Neuronal stem cell (in vitro differentiated cells): ENCODE measurements at regions not wholly inside any gene's neighbourhood (a gene's known extent, or its start where the extent isn't known, plus 50 kb on each side); places are given as distances from the start of the nearest gene placed in this dataset.

Experiments
- DNase-seq: peaks from one replicate; pipeline ENCODE4 v3.0.0-alpha.2; 2013; ENCODE audit warnings: low spot score
- H2AFZ ChIP-seq: one replicate; pipeline ENCODE4 v1.6.1; 2013; ENCODE audit warnings: mild to moderate bottlenecking, low read length, inconsistent platforms
- H2AK5ac ChIP-seq: 2 replicates; pipeline ENCODE4 v1.6.1; 2013; ENCODE audit warnings: low read depth, mild to moderate bottlenecking, inconsistent platforms, low read length, moderate library complexity, mixed read lengths
- H2BK120ac ChIP-seq: 2 replicates; pipeline ENCODE4 v1.6.1; 2013; ENCODE audit warnings: low read depth, mild to moderate bottlenecking, inconsistent platforms, low read length, moderate library complexity, mixed read lengths
- H2BK12ac ChIP-seq: one replicate; pipeline ENCODE4 v1.6.1; 2013; ENCODE audit warnings: low read length, inconsistent platforms
- H2BK15ac ChIP-seq: 2 replicates; pipeline ENCODE4 v1.6.1; 2013; ENCODE audit warnings: mild to moderate bottlenecking, low read length, inconsistent platforms, mixed read lengths
- H2BK5ac ChIP-seq: one replicate; pipeline ENCODE4 v1.6.1; 2013; ENCODE audit warnings: inconsistent platforms, mild to moderate bottlenecking, low read length, moderate library complexity
- H3K14ac ChIP-seq: one replicate; pipeline ENCODE4 v1.6.1; 2013; ENCODE audit warnings: low read length, inconsistent platforms
- H3K18ac ChIP-seq: 2 replicates; pipeline ENCODE4 v1.6.1; 2013; ENCODE audit warnings: low read length, inconsistent platforms
- H3K23ac ChIP-seq: 2 replicates; pipeline ENCODE4 v1.6.1; 2013; ENCODE audit warnings: low read depth, mild to moderate bottlenecking, mixed read lengths, low read length, inconsistent platforms; ENCODE audit not compliant: poor library complexity
- H3K27ac ChIP-seq: replicated peaks from 3 replicates; pipeline ENCODE4 v1.5.1; 2013; ENCODE audit warnings: low read length, inconsistent platforms
- H3K27me3 ChIP-seq, 3 experiments: 2 replicates each; pipeline ENCODE4 v1.6.1; 2013; ENCODE audit warnings: low read length in 3 of 3, mild to moderate bottlenecking in 2 of 3, inconsistent platforms in 1 of 3, low read depth in 1 of 3, mixed read lengths in 1 of 3, moderate library complexity in 1 of 3; ENCODE audit not compliant: control insufficient read depth in 3 of 3, insufficient read depth in 3 of 3
- H3K36me3 ChIP-seq, 2 donors: replicated peaks in 1 of 2; 2 replicates each; pipeline ENCODE4 v1.6.1; 2013; ENCODE audit warnings: low read length in 2 of 2; ENCODE audit not compliant: control insufficient read depth in 2 of 2, insufficient read depth in 2 of 2
- H3K4ac ChIP-seq: 2 replicates; pipeline ENCODE4 v1.6.1; 2013; ENCODE audit warnings: inconsistent platforms, mild to moderate bottlenecking, low read length, moderate library complexity
- H3K4me1 ChIP-seq, 2 donors: 1 replicate in 1 of 2; 2 replicates in 1 of 2; pipeline ENCODE4 v1.6.1; 2013; ENCODE audit warnings: low read length in 2 of 2, low read depth in 1 of 2; ENCODE audit not compliant: control insufficient read depth in 2 of 2, insufficient read depth in 1 of 2
- H3K4me2 ChIP-seq: one replicate; pipeline ENCODE4 v1.6.1; 2013; ENCODE audit warnings: mild to moderate bottlenecking, low read length, inconsistent platforms; ENCODE audit not compliant: insufficient read depth, poor library complexity, severe bottlenecking
- H3K4me3 ChIP-seq, 2 donors: 2 replicates each; pipeline ENCODE4 v1.5.1; 2013; ENCODE audit warnings: low read length in 2 of 2, mild to moderate bottlenecking in 2 of 2, inconsistent platforms in 1 of 2, moderate library complexity in 1 of 2
- H3K79me1 ChIP-seq: one replicate; pipeline ENCODE4 v1.6.1; 2013; ENCODE audit warnings: low read depth, mild to moderate bottlenecking, inconsistent platforms, low read length, moderate library complexity
- H3K9ac ChIP-seq: one replicate; pipeline ENCODE4 v1.6.1; 2013; ENCODE audit warnings: mild to moderate bottlenecking, low read depth, low read length, inconsistent platforms; ENCODE audit not compliant: poor library complexity
- H3K9me3 ChIP-seq, 2 donors: replicated peaks in 1 of 2; 2 replicates each; pipeline versions ENCODE3 to v1.6.1; 2013; ENCODE audit warnings: low read length in 2 of 2, mild to moderate bottlenecking in 2 of 2, inconsistent platforms in 1 of 2, low read depth in 1 of 2, mixed read lengths in 1 of 2, moderate library complexity in 1 of 2; ENCODE audit not compliant: control insufficient read depth in 2 of 2, insufficient read depth in 1 of 2
- H4K8ac ChIP-seq: one replicate; pipeline ENCODE4 v1.6.1; 2013; ENCODE audit warnings: low read depth, mild to moderate bottlenecking, inconsistent platforms, low read length, moderate library complexity
- H4K91ac ChIP-seq: one replicate; pipeline ENCODE4 v1.6.1; 2013; ENCODE audit warnings: low read length, low read depth, mild to moderate bottlenecking, inconsistent platforms; ENCODE audit not compliant: poor library complexity
- WGBS, 2 donors: extraction: QIAGEN DNeasy Blood & Tissue Kit; methylation state at CpG; one replicate each; pipeline ENCODE4 v1.1.7; 2013; ENCODE audit warnings: missing lambda C conversion rate in 2 of 2, mixed read lengths in 1 of 2; ENCODE audit not compliant: insufficient read length in 2 of 2, insufficient replicate concordance in 1 of 2; ENCODE audit errors: extremely low coverage in 2 of 2; 5-methylcytosine and 5-hydroxymethylcytosine counted together

DNA sequence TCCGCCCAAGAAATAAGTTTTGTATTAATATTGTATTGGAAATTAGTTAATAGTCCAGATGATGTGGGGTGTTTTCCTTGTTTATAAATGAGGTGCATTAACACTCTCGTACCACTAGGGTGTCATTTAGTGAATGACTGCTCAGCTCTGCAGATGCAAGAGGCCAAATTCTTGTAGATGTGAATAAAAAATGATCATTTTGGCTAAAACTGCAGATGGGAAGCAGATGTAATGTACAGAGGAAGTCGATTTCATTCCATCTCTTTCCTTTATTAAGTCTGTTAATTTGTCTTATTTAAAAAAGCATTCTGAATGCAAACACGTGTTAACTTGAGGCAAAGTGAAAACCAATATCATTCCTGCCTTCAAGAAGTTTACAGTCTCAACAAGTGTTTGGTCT, 108.1 kb downstream of the DHX15 start:
- no CpG with 5 or more reads among the region's 4 CpGs for WGBS, 2 donors
- H2AK5ac ChIP-seq = no peak overlapping the region
- H3K18ac ChIP-seq = no peak overlapping the region
- H3K4ac ChIP-seq = no peak overlapping the region
- H3K4me1 ChIP-seq = peaks cover 0 to 7% of the 10 kb centered on the region in 2 donors
- no peak overlapping the region for H2BK5ac ChIP-seq
- no peak overlapping the region for H2AFZ ChIP-seq
- H3K9me3 ChIP-seq = no peaks in the 10 kb centered on the region
- H3K4me2 ChIP-seq = no peak overlapping the region
- no peaks in the 10 kb centered on the region for H3K36me3 ChIP-seq
- no peak overlapping the region for H3K14ac ChIP-seq
- DNase-seq = no peak
- no peak overlapping the region for H2BK12ac ChIP-seq
- no peak overlapping the region for H2BK15ac ChIP-seq
- H3K27ac ChIP-seq = no peak overlapping the region
- no peak overlapping the region for H4K8ac ChIP-seq
- H3K23ac ChIP-seq = no peak overlapping the region
- no peak overlapping the region for H4K91ac ChIP-seq
- H3K4me3 ChIP-seq = no peak overlapping the region
- peaks cover 0 to 23% (median 8%) of the 10 kb centered on the region in 3 experiments for H3K27me3 ChIP-seq
- H2BK120ac ChIP-seq = no peak overlapping the region
- no peak overlapping the region for H3K9ac ChIP-seq
- no peaks in the 10 kb centered on the region for H3K79me1 ChIP-seq

DNA sequence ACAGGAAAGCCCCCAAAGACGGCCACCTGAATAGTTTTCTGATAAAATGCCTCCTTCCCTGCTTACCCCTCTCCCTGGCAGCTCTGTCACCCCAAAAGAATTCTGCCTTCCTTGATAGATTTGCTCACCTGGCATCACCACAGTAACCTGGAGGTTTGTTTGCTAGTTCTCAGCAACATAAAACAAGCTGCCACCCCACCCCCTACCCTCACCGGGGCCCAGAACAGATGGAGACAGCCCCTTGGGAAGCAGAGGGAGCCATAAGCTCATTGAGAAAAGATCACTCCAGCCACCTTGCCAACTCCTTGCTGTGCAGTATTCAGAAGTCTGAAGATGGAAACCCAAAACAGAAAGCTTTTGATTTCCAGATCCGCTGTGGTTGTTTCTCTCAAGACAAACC, 108.6 kb downstream of the DHX15 start:
- H3K18ac ChIP-seq = no peak overlapping the region
- H3K79me1 ChIP-seq = no peaks in the 10 kb centered on the region
- no peak overlapping the region for H4K8ac ChIP-seq
- H3K14ac ChIP-seq = no peak overlapping the region
- H2BK5ac ChIP-seq = no peak overlapping the region
- no peak overlapping the region for H4K91ac ChIP-seq
- H3K23ac ChIP-seq = no peak overlapping the region
- no peak overlapping the region for H3K4ac ChIP-seq
- H2BK120ac ChIP-seq = no peak overlapping the region
- H3K9ac ChIP-seq = no peak overlapping the region
- H3K27me3 ChIP-seq = peaks cover 0 to 23% (median 12%) of the 10 kb centered on the region in 3 experiments
- H2BK15ac ChIP-seq = no peak overlapping the region
- WGBS, 2 donors = no CpG with 5 or more reads among the region's 3 CpGs
- no peak for DNase-seq
- H2AFZ ChIP-seq = no peak overlapping the region
- peaks cover 1 to 8% of the 10 kb centered on the region in 2 donors for H3K4me1 ChIP-seq
- H3K27ac ChIP-seq = no peak overlapping the region
- H2BK12ac ChIP-seq = no peak overlapping the region
- no peaks in the 10 kb centered on the region for H3K9me3 ChIP-seq
- H3K4me3 ChIP-seq = no peak overlapping the region
- no peak overlapping the region for H2AK5ac ChIP-seq
- H3K4me2 ChIP-seq = no peak overlapping the region
- no peaks in the 10 kb centered on the region for H3K36me3 ChIP-seq

DNA sequence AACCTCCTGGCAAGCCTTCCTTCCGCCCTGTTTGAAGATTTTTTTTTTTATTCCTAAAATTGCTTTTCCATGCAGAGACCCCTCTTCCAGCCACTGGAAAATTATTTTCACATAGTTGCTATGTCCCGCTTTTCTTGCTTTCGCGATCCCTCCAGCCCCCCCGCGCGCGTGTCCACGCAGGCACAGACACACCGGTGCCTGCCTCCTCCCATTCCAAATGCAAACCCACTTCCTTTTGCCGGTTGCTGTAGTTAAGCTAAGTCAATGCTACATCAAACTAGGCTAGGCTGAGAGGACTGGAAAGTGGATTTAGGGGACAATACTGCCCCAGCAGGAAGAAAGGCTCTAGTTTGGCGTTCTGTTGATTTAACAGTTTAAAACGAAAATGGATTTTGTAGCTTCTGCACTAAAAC, 111.0 kb downstream of the DHX15 start:
- no peak overlapping the region for H3K4ac ChIP-seq
- H2BK12ac ChIP-seq = no peak overlapping the region
- H2AFZ ChIP-seq = peak overlapping the region; percentile 99
- peak overlapping the region; percentile 60 to 94 for H3K4me3 ChIP-seq
- H3K9me3 ChIP-seq = no peaks in the 10 kb centered on the region
- no CpG with 5 or more reads among the region's 13 CpGs for WGBS, 2 donors
- H3K79me1 ChIP-seq = no peaks in the 10 kb centered on the region
- H3K14ac ChIP-seq = no peak overlapping the region
- peak; percentile 12 for DNase-seq
- peak overlapping the region; percentile 1 for H3K18ac ChIP-seq
- no peak overlapping the region for H4K91ac ChIP-seq
- peak overlapping the region; percentile 36 for H3K27ac ChIP-seq
- H3K27me3 ChIP-seq = peaks cover 0 to 23% (median 23%) of the 10 kb centered on the region in 3 experiments
- H3K9ac ChIP-seq = peak overlapping the region; percentile 63
- H3K4me2 ChIP-seq = peak overlapping the region; percentile 98
- H2BK120ac ChIP-seq = no peak overlapping the region
- H2BK5ac ChIP-seq = no peak overlapping the region
- no peaks in the 10 kb centered on the region for H3K36me3 ChIP-seq
- peaks cover 3 to 14% of the 10 kb centered on the region in 2 donors for H3K4me1 ChIP-seq
- no peak overlapping the region for H2AK5ac ChIP-seq
- no peak overlapping the region for H2BK15ac ChIP-seq
- no peak overlapping the region for H3K23ac ChIP-seq
- no peak overlapping the region for H4K8ac ChIP-seq

DNA sequence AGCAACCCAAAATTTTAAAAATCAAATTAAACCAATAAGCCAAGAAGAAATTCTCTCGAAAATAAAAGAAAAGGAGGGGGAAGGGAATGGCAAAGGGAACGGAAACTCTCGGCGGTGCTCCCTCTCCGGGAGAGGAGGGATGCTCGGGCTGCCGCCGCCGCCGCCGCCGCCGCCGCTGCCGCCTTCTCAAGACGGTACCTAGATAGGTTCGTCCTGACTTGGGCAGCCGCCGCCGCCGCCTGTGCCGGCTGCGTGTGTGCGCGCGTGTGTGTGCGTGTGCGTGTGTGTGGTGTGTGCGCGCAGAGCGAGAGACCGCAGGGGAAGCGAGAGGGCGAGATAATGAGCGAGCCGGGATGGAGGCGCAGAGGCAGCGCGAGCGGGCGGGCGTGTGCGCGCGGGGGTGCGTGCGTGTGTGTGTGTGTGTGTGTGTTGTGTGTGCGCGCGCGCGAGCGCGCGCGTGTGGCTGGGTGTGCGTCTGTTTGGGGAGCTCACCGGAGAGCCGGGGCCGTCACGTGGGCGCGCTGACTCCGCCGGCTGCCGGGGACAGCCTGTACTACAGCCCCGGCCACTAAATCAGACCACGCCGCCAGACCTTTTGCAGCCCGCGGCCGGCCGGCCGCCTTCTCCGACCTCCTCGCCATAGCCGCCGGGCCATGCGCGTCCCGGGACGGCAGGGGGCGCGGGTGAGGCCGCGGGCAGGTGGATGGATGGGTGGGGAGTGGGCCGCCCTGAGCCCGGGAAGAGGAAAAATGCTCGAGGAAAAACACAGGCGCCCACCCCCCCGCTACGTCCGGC, 111.6 kb downstream of the DHX15 start:
- peak overlapping the region; percentile 60 to 94 for H3K4me3 ChIP-seq
- no CpG with 5 or more reads among the region's 93 CpGs for WGBS, 2 donors
- peak; percentile 84 for DNase-seq
- H3K9ac ChIP-seq = peak overlapping the region; percentile 88
- H2BK120ac ChIP-seq = no peak overlapping the region
- peak overlapping the region; percentile 98 for H3K4me2 ChIP-seq
- peak overlapping the region; percentile 99 for H2AFZ ChIP-seq
- H3K23ac ChIP-seq = peak overlapping the region; percentile 83
- H3K36me3 ChIP-seq = no peaks in the 10 kb centered on the region
- peaks cover 3 to 14% of the 10 kb centered on the region in 2 donors for H3K4me1 ChIP-seq
- peak overlapping the region; percentile 66 for H3K14ac ChIP-seq
- H3K79me1 ChIP-seq = no peaks in the 10 kb centered on the region
- H3K27ac ChIP-seq = peak overlapping the region; percentile 36
- no peak overlapping the region for H2BK15ac ChIP-seq
- H4K91ac ChIP-seq = no peak overlapping the region
- H2BK12ac ChIP-seq = peak overlapping the region; percentile 79
- no peak overlapping the region for H3K4ac ChIP-seq
- no peak overlapping the region for H2AK5ac ChIP-seq
- H3K9me3 ChIP-seq = no peaks in the 10 kb centered on the region
- peak overlapping the region; percentile 97 for H3K18ac ChIP-seq
- no peak overlapping the region for H4K8ac ChIP-seq
- H3K27me3 ChIP-seq = peaks cover 0 to 24% (median 23%) of the 10 kb centered on the region in 3 experiments
- H2BK5ac ChIP-seq = no peak overlapping the region
